Astrocyte (in vitro differentiated cells and primary cell): ENCODE measurements at regions not wholly inside any gene's neighbourhood (a gene's known extent, or its start where the extent isn't known, plus 50 kb on each side); places are given as distances from the start of the nearest gene placed in this dataset.
"Not testable (repeated sequence)": the region's sequence is repeated elsewhere in the genome, so short reads cannot be mapped to it uniquely, and the experiment has no call there.

Source experiments
- CTCF ChIP-seq: IDR thresholded peaks from 2 replicates; pipeline ENCODE4 v1.5.1; 2011; ENCODE audit warnings: low read depth, mild to moderate bottlenecking, inconsistent platforms, low read length, moderate library complexity; ENCODE audit not compliant: insufficient read depth
- EZH2 ChIP-seq: IDR thresholded peaks from 2 replicates; pipeline ENCODE4 v1.6.1; 2012; ENCODE audit warnings: mild to moderate bottlenecking, low read length, inconsistent platforms; ENCODE audit not compliant: insufficient read depth

- not testable (repeated sequence) for TF ChIP-seq CTCF, EZH2
Measured at GRCh38 chr12:8397378-8397777, 58.4 kb upstream of the CLEC6A start.
